GM21786 (cell line): ENCODE measurements at regions not wholly inside any gene's neighbourhood (a gene's known extent, or its start where the extent isn't known, plus 50 kb on each side); places are given as distances from the start of the nearest gene placed in this dataset.
"Not testable (repeated sequence)": the region's sequence is repeated elsewhere in the genome, so short reads cannot be mapped to it uniquely, and the experiment has no call there.

Source experiments
- ATAC-seq: cut with Tn5 transposase; IDR thresholded peaks from one replicate; pipeline ENCODE4 v1.9.1; 2021; ENCODE audit not compliant: unreplicated experiment

DNA sequence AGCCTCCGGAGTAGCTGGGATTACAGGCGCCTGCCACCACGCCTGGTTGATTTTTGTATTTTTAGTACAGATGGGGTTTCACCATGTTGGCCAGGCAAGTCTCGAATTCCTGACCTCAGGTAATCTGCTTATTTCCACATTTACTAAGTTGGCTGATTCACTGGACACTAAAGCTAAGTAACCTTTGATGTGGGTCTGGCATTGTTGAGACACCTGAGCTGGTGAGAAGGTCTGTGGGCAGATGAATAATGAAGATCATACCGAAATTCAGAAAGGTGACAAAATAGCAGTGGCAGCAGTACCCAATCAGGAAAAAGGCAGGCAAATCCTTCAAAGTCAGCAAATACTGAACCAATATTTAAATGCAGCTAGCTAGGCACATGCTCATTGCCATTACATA, 210.6 kb upstream of the ZNF608 start:
- no peak for ATAC-seq

DNA sequence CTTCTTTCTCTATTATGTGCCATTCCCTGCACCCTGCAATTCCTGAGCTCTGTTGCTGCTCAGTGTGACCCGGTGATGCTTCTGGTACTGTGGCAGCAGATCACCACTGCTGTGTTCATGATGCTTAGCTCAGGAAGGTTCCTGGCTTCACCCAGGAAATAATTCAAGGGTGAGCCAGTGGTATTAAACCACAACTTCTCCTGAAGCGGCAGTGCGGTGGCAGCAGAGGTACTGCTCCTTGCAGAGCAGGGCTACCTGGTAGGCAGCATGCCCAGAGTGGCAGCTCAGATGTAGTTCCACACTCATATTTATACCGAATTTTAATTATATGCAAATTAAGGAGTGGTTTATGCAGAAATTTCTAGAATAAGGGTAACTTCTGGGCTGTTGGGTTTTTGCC, 213.8 kb upstream of the ZNF608 start:
- ATAC-seq, result no peak

DNA sequence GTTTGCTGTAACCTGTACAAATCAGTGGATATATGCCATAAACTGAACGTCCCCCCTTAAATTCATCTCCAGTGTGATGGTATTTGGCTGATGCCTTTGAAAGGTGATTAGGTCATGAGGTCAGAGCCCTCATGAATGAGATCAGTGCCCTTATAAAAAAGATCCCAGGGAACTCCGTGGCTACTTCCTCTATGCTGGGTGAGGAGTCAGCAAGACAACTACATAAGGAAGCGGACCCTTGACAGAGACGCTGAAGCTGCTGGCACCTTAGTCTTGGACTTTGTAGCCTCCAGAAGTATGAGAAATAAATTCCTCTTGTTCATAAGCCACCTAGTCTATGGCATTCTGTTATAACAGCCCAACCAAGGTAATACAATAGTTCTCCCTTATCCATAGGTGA, 215.1 kb upstream of the ZNF608 start:
- ATAC-seq, result no peak

DNA sequence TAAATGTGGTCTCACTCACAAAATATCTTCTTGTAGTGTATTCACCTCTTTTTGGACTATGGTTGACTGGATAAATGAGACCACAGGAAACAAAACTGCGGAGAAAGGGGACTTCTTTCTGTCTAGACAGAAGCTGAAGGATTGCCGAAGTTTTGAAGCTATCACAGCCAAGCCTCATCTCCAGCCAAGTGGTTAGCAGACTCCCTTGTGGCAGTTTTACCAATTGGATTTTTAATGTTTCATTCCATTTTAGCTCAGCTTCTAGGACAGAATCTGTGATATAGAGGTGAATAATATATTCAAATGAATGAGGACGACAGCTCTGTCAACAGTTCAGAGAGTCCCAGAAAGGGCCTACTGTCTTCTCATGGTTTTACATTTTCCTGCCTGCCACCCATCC, 215.7 kb upstream of the ZNF608 start:
- no peak for ATAC-seq

DNA sequence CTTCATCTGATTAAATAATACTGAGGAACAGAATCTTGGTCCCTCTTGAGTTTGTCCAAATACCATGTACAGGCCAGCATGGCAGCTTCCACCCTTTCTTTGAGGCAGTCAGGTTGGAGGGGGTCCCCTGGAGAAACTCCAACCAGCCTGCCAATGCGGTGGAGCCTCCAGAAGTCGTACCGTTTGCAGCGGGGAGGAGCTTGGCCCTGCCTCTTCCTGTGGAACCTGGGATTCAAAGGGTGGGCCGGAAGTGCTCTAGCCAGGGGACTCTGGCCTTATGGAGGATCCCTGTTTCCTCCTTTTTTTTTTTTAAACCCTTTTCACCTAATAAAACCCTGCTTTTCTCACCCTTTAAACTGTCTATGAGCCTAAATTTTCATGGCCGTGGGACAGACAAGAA, 216.3 kb upstream of the ZNF608 start:
- no peak for ATAC-seq

DNA sequence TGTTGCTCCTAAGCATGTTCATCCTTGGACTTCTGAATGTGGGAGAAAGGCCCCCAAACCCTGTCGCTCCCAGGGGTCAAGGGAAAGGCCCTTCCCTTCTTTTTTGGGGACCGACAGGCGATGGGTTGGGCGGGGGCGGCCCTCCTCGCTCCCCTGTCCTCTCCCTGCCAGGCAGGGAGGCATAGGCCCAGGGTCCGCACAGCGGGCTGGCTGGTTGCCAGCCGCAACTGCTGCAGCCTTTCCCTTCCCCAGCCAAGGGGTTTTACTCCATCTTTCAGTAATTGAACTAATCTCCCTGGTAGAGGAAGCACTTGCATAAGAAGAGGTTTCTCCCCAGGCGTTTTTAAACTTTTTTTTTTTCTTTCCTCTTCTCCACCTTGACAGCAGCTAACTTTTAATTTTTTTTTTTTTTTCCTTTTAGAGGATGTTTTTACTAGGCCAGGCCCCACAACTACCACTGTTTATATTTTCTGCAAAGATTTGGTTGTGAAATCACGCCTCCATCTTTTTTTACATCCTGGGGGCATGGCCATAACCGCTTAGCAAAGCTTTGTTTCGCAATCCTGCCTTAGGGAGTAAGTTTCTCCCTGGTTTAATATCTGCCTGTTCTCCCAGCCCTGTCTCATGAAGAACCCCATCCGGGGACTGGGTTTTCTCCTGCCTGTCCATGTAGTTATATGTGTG, 216.9 kb upstream of the ZNF608 start:
- ATAC-seq, result no peak

DNA sequence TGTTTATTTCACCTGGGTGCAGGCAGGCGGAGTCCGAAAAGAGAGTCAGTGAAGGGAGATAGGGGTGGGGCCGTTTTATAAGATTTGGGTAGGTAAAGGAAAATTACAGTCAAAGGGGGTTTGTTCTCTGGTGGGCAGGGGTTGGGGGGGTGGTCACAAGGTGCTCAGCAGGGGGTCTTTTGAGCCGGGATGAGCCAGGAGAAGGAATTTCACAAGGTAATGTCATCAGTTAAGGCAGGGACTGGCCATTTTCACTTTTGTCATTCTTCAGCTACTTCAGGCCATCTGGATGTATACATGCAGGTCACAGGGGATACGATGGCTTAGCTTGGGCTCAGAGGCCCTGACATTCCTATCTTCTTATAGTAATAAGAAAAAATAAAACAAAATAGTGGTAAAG, 220.3 kb upstream of the ZNF608 start:
- ATAC-seq, result not testable (repeated sequence)

DNA sequence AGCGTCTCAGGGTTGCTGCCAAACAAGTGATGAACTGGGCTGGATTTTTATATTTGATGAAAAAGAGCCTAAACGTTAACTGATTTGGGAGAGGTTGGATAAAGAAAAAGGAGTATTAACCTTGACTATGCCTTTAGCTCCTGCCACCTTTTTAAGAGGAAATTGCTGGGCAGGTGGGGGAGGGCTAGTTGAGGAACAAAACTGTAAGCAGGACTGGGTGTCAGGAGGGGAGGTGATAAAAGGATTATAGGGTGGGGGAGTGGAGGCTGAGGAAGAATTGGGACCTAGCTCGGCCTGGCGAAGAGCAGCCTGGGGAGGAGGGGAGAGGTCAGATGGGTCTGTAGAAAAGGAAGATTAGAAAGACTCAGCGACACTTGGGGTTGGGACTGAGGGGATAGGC, 223.9 kb upstream of the ZNF608 start:
- ATAC-seq, result not testable (repeated sequence)

DNA sequence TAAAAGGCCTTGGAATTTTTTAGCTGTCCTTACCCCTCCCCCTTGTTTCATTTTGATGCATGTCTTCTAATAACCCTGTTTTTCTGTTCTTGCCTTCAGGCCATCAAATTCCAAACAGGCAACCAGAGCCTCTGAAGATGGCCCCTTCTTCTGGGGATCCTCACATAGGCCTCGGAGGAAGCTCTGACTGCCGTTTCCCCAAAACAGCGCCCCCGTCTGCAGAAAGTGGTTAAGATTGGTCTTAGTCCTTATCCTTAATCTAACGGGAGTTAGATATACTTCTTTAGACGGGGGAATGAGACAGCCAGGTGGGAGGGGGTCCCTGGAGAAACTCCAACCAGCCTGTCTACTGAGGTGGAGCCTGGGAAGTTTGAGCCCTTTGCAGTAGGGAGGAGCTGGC, 226.3 kb upstream of the ZNF608 start:
- no peak for ATAC-seq

DNA sequence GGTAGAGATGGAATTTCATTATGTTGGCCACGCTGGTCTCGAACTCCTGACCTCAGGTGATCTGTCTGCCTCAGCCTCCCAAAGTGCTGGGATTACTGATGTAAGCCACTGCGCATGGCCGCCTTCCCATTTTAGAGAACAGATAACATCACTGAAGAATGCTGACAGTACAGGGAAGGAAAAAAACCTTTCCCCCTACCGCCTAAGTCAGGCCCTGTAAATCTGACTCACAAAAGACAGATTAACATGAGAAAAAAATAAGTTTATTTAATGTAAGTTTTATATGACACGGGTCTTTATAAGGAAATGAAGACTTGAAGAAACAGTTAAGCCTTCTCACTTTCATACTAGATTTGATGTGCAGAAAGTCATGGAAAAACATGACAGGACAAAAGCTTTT, 227.2 kb upstream of the ZNF608 start:
- ATAC-seq, result no peak

DNA sequence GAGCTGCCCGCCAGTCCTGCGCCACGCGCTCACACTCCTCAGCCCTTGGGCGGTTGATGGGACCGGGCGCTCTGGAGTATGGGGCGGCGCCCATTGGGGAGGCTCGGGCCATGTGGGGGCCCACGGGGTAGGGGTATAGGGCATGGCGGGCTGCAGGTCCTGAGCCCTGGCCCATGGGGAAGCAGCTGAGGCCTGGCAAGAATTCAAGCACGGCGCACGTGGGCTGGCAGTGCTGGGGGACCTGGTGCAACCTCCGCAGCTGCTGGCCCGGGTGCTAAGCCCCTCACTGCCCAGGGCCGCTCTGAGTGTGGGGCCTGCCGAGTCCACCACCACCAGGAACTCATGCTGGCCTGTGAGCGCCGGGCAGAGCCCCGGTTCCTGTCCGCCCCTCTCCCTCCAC, 229.6 kb upstream of the ZNF608 start:
- no peak for ATAC-seq

DNA sequence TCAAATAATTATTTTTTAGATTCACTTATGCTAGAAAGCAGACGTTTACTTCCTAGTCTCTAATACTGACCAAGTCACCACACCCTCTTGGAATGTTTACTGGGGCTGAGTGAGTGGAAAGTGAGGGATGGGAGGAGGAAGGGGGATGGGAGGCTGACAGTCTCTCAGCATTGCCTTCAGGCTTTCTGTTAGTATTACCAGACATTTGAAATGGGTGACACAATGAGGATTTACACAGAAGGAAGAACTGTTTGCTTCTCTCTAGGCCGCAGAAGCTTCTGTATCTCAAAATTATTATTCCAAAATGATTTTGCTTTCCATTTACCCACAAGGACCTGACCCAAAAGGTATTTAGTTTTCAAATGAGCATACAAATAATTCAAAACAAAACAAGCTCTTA, 232.8 kb upstream of the ZNF608 start:
- no peak for ATAC-seq

DNA sequence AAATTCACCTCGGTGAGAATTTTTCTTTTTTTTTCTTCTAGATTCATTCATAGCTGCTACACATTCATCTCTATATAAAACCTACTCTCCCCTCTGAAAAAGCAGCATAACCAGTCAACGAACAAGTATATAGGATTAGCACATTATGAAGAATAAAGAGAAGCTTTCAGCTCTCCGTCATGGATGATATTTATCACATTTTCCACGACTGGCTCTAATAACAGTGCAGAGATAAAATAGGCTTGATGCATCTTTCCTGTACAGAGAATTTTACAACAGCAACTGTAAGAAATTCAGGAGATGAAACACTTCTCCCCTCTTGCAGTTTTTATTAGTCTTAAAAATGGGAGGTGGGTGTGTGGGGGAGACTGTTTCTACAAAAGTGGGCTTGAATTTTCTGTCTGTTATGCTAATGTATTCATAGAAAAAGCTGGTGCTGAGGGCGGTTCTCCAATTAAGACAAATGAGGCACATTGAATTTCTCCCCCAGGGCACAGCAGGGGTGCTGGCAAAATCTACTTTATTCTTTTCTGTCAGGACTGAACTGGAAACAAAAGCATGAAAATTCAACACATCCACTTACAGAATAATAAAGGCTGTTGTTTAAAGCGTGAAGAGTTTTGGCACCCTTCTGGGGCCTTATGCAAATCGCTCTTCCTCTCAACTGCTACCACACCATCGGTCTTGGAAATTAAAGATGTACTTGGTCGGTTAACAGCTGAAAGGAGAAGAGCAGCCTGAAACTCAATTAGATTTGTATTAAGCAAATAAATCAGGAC, 233.9 kb upstream of the ZNF608 start:
- ATAC-seq, result peak; percentile 97

DNA sequence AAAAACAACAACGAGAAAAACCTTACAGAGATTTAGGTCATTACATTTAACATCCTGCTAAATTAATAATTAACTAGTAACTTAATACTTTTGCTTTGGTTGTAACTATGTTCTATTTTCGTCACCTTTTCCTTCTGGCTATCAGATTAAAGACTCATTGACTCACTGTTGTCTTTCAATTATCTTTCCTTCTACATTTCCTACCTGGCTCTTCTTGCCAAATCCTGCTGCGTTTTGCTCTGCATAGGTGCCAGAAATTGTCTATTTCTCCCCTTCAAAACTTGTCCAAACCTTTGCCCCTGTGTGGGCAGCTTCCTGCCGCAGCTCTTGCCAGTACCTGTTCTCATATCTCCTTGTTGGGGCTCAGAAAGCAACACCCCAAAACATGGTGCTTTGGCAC, 235.5 kb upstream of the ZNF608 start:
- no peak for ATAC-seq

DNA sequence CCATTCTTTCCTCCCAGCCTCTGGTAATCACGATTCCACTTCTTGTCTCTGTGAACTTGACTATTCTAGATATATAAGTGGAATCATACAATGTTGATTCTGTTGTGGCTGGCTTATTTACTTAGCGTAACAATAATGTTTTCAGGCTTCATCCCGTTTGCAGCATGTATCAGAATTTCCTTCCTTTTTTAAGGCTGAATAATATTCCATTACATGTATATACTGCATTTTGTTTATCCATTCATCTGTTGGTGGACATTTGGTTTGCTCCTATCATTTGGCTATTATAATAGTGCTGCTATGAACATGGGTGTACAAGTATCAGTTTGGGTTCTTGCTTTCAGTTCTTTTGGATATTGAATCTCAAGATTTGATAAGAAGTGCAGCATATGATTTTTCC, 239.7 kb upstream of the ZNF608 start:
- ATAC-seq, result no peak

DNA sequence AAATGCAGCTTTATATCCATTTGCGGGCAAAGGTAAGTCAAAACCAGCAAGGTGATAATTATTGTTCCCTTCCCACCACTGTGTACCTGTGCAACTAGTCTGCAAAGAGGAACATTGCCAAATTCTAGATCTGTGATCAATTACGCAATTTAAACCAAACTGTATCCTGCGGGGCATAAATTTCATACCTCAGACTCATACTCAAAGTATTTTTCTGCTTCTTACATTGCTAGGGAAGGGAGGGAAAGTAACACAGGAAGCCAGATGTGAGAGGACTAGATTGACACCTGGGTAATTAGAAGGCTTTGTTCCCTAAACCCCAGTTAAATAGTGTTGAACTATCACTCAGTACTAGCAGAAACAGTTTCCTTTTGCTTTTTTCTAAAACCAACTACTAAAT, 240.2 kb upstream of the ZNF608 start:
- no peak for ATAC-seq

DNA sequence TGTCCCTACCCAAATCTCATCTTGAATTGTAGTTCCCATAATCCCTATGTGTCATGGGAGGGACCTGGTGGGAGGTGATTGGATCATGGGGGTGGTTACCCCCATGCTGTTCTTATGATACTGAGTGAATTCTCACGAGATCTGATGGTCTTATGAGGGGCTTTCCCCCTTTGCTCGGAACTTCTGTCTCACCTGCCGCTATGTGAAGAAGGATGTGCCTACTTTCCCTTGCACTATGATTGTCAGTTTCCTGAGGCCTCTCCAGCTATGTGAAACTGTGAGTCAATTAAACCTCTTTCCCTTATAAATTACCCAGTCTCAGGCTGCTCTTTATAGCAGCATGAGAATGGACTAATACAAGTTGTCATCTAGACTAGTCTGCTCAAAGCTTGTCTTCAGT, 241.3 kb upstream of the ZNF608 start:
- ATAC-seq, result not testable (repeated sequence)

DNA sequence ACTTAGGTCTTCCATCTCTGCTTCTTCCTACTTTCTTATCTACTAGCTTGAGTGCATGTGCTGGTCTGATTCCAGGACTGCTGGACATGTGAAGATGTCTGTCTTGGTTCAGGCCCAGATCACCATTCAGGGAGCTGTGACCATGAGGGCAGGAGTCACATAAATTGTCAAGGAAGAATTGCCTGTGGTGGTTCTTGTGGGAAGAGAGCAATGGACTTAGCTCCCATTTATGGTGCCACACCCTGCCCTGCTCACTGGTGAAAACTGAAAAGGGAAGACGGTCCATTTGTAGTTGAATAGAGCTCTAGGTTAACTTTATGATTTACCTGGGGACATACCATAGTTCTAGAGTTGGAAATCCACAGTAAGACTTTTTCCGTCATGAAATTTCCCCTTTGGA, 244.3 kb upstream of the ZNF608 start:
- ATAC-seq, result no peak

DNA sequence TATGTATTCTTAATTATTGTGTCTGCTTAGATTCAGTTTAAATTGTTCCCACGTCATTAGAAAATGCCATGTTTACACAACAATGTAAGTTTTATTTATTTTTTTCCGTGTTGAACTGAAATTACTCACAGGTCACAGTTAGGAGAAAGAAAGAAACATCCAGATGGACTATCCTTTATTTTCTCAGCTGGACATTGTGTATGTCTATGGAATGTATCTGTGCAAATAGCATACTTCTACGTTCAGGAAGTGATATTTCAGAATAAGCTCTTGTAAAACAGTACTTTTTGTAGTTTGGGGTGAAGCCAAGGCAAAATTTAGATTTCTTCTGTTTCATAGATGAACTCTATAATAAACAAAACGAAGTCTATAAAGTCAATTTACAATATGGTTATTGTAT, 249.0 kb upstream of the ZNF608 start:
- no peak for ATAC-seq

DNA sequence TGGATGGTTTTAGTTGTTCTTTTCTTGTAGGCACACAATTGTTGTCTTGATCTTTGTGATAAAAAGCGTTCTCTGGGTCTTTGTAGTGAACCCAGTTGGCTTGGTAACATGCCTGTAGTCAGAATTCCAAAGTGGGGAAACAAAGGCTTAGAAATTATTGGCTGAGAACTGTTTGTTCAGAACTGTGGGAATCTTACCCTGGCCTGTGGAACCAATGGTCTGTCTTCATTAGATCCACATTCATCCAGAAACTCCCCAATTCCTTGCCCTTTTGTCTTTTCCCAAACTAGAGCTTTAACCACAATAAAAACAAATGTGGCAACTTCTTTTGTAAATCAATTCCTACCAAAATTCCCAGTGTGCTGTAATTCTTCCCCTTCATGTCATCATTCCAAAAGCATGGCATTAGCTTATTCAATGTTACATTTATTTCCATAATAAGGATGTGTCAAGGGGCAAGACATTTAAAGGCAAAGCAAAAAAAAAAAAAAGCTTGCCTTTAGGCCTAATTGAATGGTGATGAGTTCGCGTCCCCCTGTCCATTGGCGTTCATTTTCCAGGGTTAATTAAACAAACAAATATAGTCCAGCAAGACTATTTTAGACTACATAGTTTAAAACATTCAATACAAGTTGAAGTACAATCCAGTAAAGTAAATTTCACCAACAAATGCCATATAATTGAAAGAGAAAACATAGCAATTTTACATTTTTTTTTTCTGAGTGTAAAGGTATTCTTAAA, 249.8 kb upstream of the ZNF608 start:
- ATAC-seq, result no peak

DNA sequence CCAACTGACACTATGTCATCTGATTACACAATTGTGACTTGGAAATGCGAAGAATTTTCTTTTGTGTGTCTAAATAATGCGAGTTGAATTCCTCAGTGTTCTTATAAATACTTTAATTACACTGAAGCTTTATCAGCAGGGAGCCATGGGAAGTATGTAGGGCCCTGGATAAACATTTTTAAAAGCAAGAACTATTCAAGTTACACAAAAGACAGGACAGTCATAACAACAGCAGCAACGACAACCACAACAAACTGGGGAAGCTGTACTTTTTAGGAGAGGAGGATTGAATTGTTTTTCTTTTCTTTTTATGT, 250.3 kb upstream of the ZNF608 start:
- no peak for ATAC-seq

DNA sequence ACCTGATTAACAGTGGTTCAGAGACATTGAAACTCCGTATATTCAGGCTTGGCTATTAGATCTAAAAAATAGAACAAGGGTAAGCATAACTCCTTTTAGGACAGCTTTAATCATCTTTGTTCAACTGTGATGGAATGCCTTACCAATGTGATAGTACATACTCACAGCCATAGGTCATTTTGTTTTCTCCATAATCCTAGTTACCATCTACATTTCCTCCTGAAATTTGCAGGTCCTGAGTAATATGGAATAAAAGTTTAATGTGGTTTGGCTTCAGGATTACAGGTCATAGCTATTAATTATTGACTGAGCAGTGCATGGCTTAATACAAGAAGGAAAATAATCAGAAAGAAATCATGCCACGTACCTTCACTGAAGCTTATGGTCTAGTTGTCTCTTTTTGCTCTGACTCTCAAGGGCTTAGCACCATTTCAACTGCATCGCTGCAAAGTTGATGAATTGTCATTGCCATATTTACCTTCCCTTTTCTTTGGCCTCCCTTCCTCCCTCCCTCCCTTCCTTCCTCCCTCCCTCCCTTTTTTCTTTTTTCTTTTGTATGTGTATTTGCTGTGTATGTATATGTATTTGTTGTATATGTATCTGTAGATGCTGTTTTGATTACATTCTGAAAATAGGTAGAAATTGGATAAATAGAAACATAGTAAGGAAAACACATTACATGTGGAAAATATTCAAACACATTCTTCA, 250.9 kb upstream of the ZNF608 start:
- ATAC-seq, result no peak
